CD8-positive, alpha-beta memory T cell (primary cell): ENCODE measurements at regions not wholly inside any gene's neighbourhood (a gene's known extent, or its start where the extent isn't known, plus 50 kb on each side); places are given as distances from the start of the nearest gene placed in this dataset.

Experiments
- CTCF ChIA-PET: fragments of 350-600 bp; sonication (Branson Sonifier 250); formaldehyde crosslinking; loops from one replicate; lab custom pipeline; 2021; ENCODE audit warnings: antibody characterized with exemption; lab: Charles Lee
- POLR2A ChIA-PET: fragments of 350-600 bp; sonication (Branson Sonifier 250); formaldehyde crosslinking; loops from one replicate; lab custom pipeline; 2021; ENCODE audit warnings: antibody characterized with exemption; lab: Charles Lee
- DNase-seq, 5 donors: peaks; one replicate each; pipeline versions ENCODE4 v3.0.0 to v3.0.0-alpha.2; 2020 to 2022; ENCODE audit warnings: mixed read lengths in 1 of 5
- H3K27ac ChIP-seq: one replicate; pipeline ENCODE4 v1.7.0; 2013; ENCODE audit warnings: low read depth, mild to moderate bottlenecking, low read length, moderate library complexity
- H3K27me3 ChIP-seq: 2 replicates; pipeline ENCODE4 v1.7.0; 2013; ENCODE audit warnings: low read length, mild to moderate bottlenecking; ENCODE audit not compliant: insufficient read depth, poor library complexity, severe bottlenecking
- H3K36me3 ChIP-seq: 2 replicates; pipeline ENCODE4 v1.7.0; 2013; ENCODE audit warnings: mild to moderate bottlenecking, low read length, moderate library complexity; ENCODE audit not compliant: insufficient read depth
- H3K4me1 ChIP-seq: 2 replicates; pipeline ENCODE4 v1.7.0; 2013; ENCODE audit warnings: mild to moderate bottlenecking, low read length, moderate library complexity; ENCODE audit not compliant: insufficient read depth
- H3K4me3 ChIP-seq: 2 replicates; pipeline ENCODE4 v1.7.0; 2013; ENCODE audit warnings: mild to moderate bottlenecking, low read length
- H3K9me3 ChIP-seq: 2 replicates; pipeline ENCODE4 v1.7.0; 2013; ENCODE audit warnings: mild to moderate bottlenecking, low read length
- H3K27ac Mint-ChIP-seq, 8 donors: one replicate each; pipeline ENCODE4 v1.8.0; 2020 to 2021; ENCODE audit warnings: mixed read lengths in 8 of 8, mild to moderate bottlenecking in 6 of 8, inconsistent platforms in 3 of 8, moderate library complexity in 3 of 8
- H3K27me3 Mint-ChIP-seq, 2 donors: one replicate each; pipeline ENCODE4 v1.8.0; 2020 to 2021; ENCODE audit warnings: mixed read lengths in 2 of 2, mild to moderate bottlenecking in 1 of 2, moderate library complexity in 1 of 2
- H3K36me3 Mint-ChIP-seq, 3 donors: one replicate each; pipeline ENCODE4 v1.8.0; 2020 to 2021; ENCODE audit warnings: mixed read lengths in 3 of 3, inconsistent platforms in 1 of 3, mild to moderate bottlenecking in 1 of 3
- H3K4me1 Mint-ChIP-seq, 3 donors: one replicate each; pipeline ENCODE4 v1.8.0; 2020 to 2021; ENCODE audit warnings: mixed read lengths in 3 of 3, inconsistent platforms in 1 of 3, mild to moderate bottlenecking in 1 of 3
- H3K4me3 Mint-ChIP-seq, 7 donors: one replicate each; pipeline ENCODE4 v1.8.0; 2020 to 2021; ENCODE audit warnings: mixed read lengths in 7 of 7, mild to moderate bottlenecking in 6 of 7, moderate library complexity in 4 of 7, inconsistent platforms in 2 of 7
- H3K9me3 Mint-ChIP-seq, 5 donors: one replicate each; pipeline ENCODE4 v1.8.0; 2020 to 2022; ENCODE audit warnings: mixed read lengths in 5 of 5, mild to moderate bottlenecking in 3 of 5, moderate library complexity in 2 of 5, inconsistent platforms in 1 of 5

GRCh38 chr1:168374566-168374965 lies 93.9 kb downstream of the TBX19 start:
- no peak for DNase-seq
- no peaks in the 10 kb centered on the region for H3K9me3 ChIP-seq
- H3K9me3 Mint-ChIP-seq: no peaks in the 10 kb centered on the region
- H3K4me1 Mint-ChIP-seq: peaks cover 0 to 3% (median 0%) of the 10 kb centered on the region in 3 donors
- H3K4me1 ChIP-seq: no peaks in the 10 kb centered on the region
- no peaks in the 10 kb centered on the region for H3K27me3 ChIP-seq
- no peaks in the 10 kb centered on the region for H3K36me3 ChIP-seq
- CTCF ChIA-PET: interaction anchor here (1.3 to 1.6 kb wide), 2 partner anchors 12 to 32 kb away, joined by 3 to 8 read pairs; no protein-coding TSS in a partner anchor
- H3K27me3 Mint-ChIP-seq: peaks cover 0 to 3% of the 10 kb centered on the region in 2 donors
- no peak overlapping the region for H3K27ac Mint-ChIP-seq
- POLR2A ChIA-PET: no interaction called here
- no peak overlapping the region for H3K4me3 ChIP-seq
- no peak overlapping the region for H3K4me3 Mint-ChIP-seq
- H3K27ac ChIP-seq: no peak overlapping the region
- peaks cover 0 to 7% (median 0%) of the 10 kb centered on the region in 3 donors for H3K36me3 Mint-ChIP-seq

- H3K9me3 Mint-ChIP-seq: no peaks in the 10 kb centered on the region
- ChIA-PET CTCF (no interaction called here), POLR2A (no interaction called here)
- no peak overlapping the region for H3K27ac ChIP-seq
- H3K4me1 Mint-ChIP-seq: peaks cover 0 to 3% (median 0%) of the 10 kb centered on the region in 3 donors
- H3K4me1 ChIP-seq: no peaks in the 10 kb centered on the region
- no peak overlapping the region for H3K4me3 ChIP-seq
- H3K36me3 Mint-ChIP-seq: peaks cover 0 to 4% (median 0%) of the 10 kb centered on the region in 3 donors
- H3K9me3 ChIP-seq: no peaks in the 10 kb centered on the region
- H3K27me3 Mint-ChIP-seq: peaks cover 0 to 3% of the 10 kb centered on the region in 2 donors
- no peaks in the 10 kb centered on the region for H3K27me3 ChIP-seq
- H3K27ac Mint-ChIP-seq: peak overlapping the region in 1 of 8 donors; percentile 50
- H3K4me3 Mint-ChIP-seq: no peak overlapping the region
- DNase-seq: no peak
- no peaks in the 10 kb centered on the region for H3K36me3 ChIP-seq
These were observed 93.2 kb downstream of the TBX19 start for GRCh38 chr1:168373869-168374268.

- POLR2A ChIA-PET: no interaction called here
- Histone ChIP-seq H3K4me3 (no peak overlapping the region), H3K36me3 (no peaks in the 10 kb centered on the region), H3K27ac (peak overlapping the region; percentile 28), H3K9me3 (no peaks in the 10 kb centered on the region), H3K27me3 (no peaks in the 10 kb centered on the region), H3K4me1 (no peaks in the 10 kb centered on the region)
- Mint-ChIP-seq H3K9me3 (no peaks in the 10 kb centered on the region), H3K27me3 (peaks cover 0 to 1% of the 10 kb centered on the region in 2 donors), H3K27ac (no peak overlapping the region), H3K4me3 (no peak overlapping the region), H3K36me3 (peaks cover 0 to 3% (median 0%) of the 10 kb centered on the region in 3 donors), H3K4me1 (peaks cover 0 to 3% (median 0%) of the 10 kb centered on the region in 3 donors)
- CTCF ChIA-PET: interaction anchor here (2.9 kb wide), 1 partner anchor 30 kb away, joined by 17 read pairs; no protein-coding TSS in a partner anchor
- no peak for DNase-seq
These were observed 92.2 kb downstream of the TBX19 start for GRCh38 chr1:168372861-168373371.

- ChIA-PET CTCF (interaction anchor here (2.9 kb wide), 1 partner anchor 29 kb away, joined by 17 read pairs; no protein-coding TSS in a partner anchor), POLR2A (no interaction called here)
- Mint-ChIP-seq H3K27ac (no peak overlapping the region), H3K36me3 (no peaks in the 10 kb centered on the region), H3K4me1 (peaks cover 0 to 3% (median 0%) of the 10 kb centered on the region in 3 donors), H3K4me3 (peak overlapping the region in 1 of 7 donors; percentile 15), H3K27me3 (peaks cover 0 to 1% of the 10 kb centered on the region in 2 donors), H3K9me3 (no peaks in the 10 kb centered on the region)
- no peak for DNase-seq
- Histone ChIP-seq H3K4me1 (no peaks in the 10 kb centered on the region), H3K27ac (peak overlapping the region; percentile 28), H3K27me3 (no peaks in the 10 kb centered on the region), H3K36me3 (no peaks in the 10 kb centered on the region), H3K9me3 (no peaks in the 10 kb centered on the region), H3K4me3 (no peak overlapping the region)
These were observed 91.6 kb downstream of the TBX19 start for GRCh38 chr1:168372307-168372706.

GRCh38 chr1:168371477-168371876 lies 90.8 kb downstream of the TBX19 start:
- H3K36me3 Mint-ChIP-seq: no peaks in the 10 kb centered on the region
- DNase-seq: no peak
- no peaks in the 10 kb centered on the region for H3K9me3 Mint-ChIP-seq
- no peaks in the 10 kb centered on the region for H3K4me1 ChIP-seq
- ChIA-PET CTCF (interaction anchor here (2.9 kb wide), 1 partner anchor 29 kb away, joined by 17 read pairs; no protein-coding TSS in a partner anchor), POLR2A (no interaction called here)
- peaks cover 0 to 1% of the 10 kb centered on the region in 2 donors for H3K27me3 Mint-ChIP-seq
- H3K36me3 ChIP-seq: no peaks in the 10 kb centered on the region
- no peak overlapping the region for H3K27ac Mint-ChIP-seq
- H3K27ac ChIP-seq: no peak overlapping the region
- no peak overlapping the region for H3K4me3 Mint-ChIP-seq
- no peaks in the 10 kb centered on the region for H3K9me3 ChIP-seq
- peaks cover 0 to 3% (median 0%) of the 10 kb centered on the region in 3 donors for H3K4me1 Mint-ChIP-seq
- no peak overlapping the region for H3K4me3 ChIP-seq
- no peaks in the 10 kb centered on the region for H3K27me3 ChIP-seq

GRCh38 chr1:168370586-168370985 lies 89.9 kb downstream of the TBX19 start:
- Mint-ChIP-seq H3K27ac (no peak overlapping the region), H3K27me3 (peaks cover 0 to 1% of the 10 kb centered on the region in 2 donors), H3K4me1 (peaks cover 6 to 8% (median 6%) of the 10 kb centered on the region in 3 donors), H3K4me3 (no peak overlapping the region), H3K9me3 (peaks cover 0 to 3% (median 0%) of the 10 kb centered on the region in 5 donors), H3K36me3 (no peaks in the 10 kb centered on the region)
- no peaks in the 10 kb centered on the region for H3K9me3 ChIP-seq
- ChIA-PET CTCF (interaction anchor here (2.9 kb wide), 1 partner anchor 28 kb away, joined by 17 read pairs; no protein-coding TSS in a partner anchor), POLR2A (no interaction called here)
- H3K27me3 ChIP-seq: no peaks in the 10 kb centered on the region
- H3K36me3 ChIP-seq: no peaks in the 10 kb centered on the region
- no peaks in the 10 kb centered on the region for H3K4me1 ChIP-seq
- H3K27ac ChIP-seq: no peak overlapping the region
- H3K4me3 ChIP-seq: no peak overlapping the region
- DNase-seq: no peak

- no peaks in the 10 kb centered on the region for H3K9me3 ChIP-seq
- no peak overlapping the region for H3K27ac ChIP-seq
- peaks cover 0 to 3% (median 0%) of the 10 kb centered on the region in 5 donors for H3K9me3 Mint-ChIP-seq
- no peak overlapping the region for H3K4me3 ChIP-seq
- H3K4me3 Mint-ChIP-seq: no peak overlapping the region
- H3K36me3 Mint-ChIP-seq: no peaks in the 10 kb centered on the region
- H3K27ac Mint-ChIP-seq: no peak overlapping the region
- H3K27me3 ChIP-seq: no peaks in the 10 kb centered on the region
- H3K4me1 Mint-ChIP-seq: peaks cover 7 to 11% (median 10%) of the 10 kb centered on the region in 3 donors
- H3K27me3 Mint-ChIP-seq: peaks cover 0 to 1% of the 10 kb centered on the region in 2 donors
- no peaks in the 10 kb centered on the region for H3K4me1 ChIP-seq
- DNase-seq: no peak
- ChIA-PET POLR2A (no interaction called here), CTCF (interaction anchor here (2.4 kb wide), 1 partner anchor 27 kb away, joined by 16 read pairs; no protein-coding TSS in a partner anchor)
- H3K36me3 ChIP-seq: no peaks in the 10 kb centered on the region
These were observed 89.0 kb downstream of the TBX19 start for GRCh38 chr1:168369655-168370054.

- POLR2A ChIA-PET: no interaction called here
- H3K36me3 Mint-ChIP-seq: no peaks in the 10 kb centered on the region
- peaks cover 20 to 25% (median 22%) of the 10 kb centered on the region in 3 donors for H3K4me1 Mint-ChIP-seq
- CTCF ChIA-PET: interaction anchor here (2.4 kb wide), 1 partner anchor 25 kb away, joined by 16 read pairs; no protein-coding TSS in a partner anchor
- no peaks in the 10 kb centered on the region for H3K36me3 ChIP-seq
- H3K27ac Mint-ChIP-seq: peak overlapping the region in 1 of 8 donors; percentile 35
- peaks cover 0 to 3% (median 0%) of the 10 kb centered on the region in 5 donors for H3K9me3 Mint-ChIP-seq
- H3K4me3 Mint-ChIP-seq: no peak overlapping the region
- no peak for DNase-seq
- no peak overlapping the region for H3K4me3 ChIP-seq
- no peak overlapping the region for H3K27ac ChIP-seq
- H3K27me3 ChIP-seq: no peaks in the 10 kb centered on the region
- peaks cover 0 to 1% of the 10 kb centered on the region in 2 donors for H3K27me3 Mint-ChIP-seq
- peaks cover 11% of the 10 kb centered on the region for H3K4me1 ChIP-seq
- no peaks in the 10 kb centered on the region for H3K9me3 ChIP-seq
These were observed 87.5 kb downstream of the TBX19 start for GRCh38 chr1:168368131-168368530.
